GM18511 (cell line): ENCODE measurements at regions not wholly inside any gene's neighbourhood (a gene's known extent, or its start where the extent isn't known, plus 50 kb on each side); places are given as distances from the start of the nearest gene placed in this dataset.

ENCODE experiments used
- ATAC-seq: cut with Tn5 transposase; IDR thresholded peaks from one replicate; pipeline ENCODE4 v1.9.1; 2021; ENCODE audit warnings: mild to moderate bottlenecking, moderate library complexity; ENCODE audit not compliant: unreplicated experiment

- no peak for ATAC-seq
Measured at GRCh38 chr9:99391937-99392594, 170.0 kb downstream of the SEC61B start.

DNA sequence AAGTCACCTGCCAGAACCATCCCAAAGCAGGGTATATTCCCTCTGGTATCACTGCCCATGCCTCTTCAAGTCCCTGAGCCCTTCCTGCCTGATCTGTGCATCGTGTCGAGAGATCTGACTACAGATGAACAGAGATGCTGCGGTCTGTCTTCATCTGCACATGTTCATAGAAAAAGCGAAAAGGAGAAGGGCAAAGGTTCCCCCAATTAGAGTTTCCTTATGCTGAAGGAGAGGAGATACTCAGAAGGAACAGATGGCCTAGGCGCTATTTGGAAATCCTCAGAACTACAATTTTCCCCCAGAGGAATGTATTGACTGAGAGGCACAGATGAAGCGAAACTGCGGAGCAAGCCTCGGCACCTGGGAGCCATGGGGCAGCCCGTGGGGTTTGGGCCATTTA, 170.9 kb downstream of the SEC61B start:
- no peak for ATAC-seq

- ATAC-seq = no peak
Measured at GRCh38 chr9:99393993-99394392, 171.9 kb downstream of the SEC61B start.

DNA sequence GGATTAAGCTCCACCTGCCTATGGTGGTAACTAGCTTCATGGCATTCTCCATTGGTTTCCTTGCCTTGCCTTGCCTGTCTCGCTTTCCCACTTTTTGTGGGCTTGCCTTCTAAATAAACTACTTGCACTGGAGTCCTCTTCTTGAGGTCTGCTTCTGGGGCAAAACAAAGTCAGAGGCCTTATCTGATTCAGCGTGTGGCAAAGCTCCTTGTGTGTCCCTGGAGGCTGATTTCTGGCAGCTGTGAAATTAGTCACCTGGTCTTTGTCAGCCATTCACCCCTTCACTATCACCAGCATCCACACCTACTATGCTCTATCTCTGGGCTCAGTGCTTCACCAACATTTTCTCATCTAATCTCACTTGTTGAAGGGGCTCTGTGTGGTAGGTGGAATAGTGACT, 176.2 kb downstream of the SEC61B start:
- no peak for ATAC-seq

GRCh38 chr9:99399474-99399873, 177.4 kb downstream of the SEC61B start:
- ATAC-seq = no peak

DNA sequence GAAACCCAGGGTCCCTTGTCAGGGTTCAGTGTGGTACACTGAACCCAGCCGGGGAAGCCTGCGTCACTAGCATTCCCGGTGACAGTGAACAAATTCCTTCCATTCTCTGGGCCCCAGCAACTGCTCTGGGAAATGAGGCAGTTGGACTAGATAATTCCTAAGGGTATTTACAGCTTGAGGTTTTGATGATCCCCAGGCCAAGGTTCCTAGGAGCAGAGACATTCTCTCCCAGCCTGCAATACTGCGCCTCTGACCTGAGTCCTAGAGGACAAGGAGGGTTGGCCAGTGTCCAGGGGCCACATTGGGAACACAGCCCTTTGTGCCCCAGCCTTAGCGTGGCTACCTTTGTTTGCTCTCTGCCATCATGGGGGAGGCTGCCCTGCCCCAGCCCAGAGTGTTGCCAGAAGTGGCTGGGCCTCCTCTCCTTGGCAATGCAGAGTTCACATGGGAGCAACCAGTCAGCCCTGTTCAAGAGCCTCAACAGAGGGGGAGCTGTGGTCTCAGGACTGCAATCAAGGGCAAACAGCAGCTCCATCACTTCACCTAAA, 178.2 kb downstream of the SEC61B start:
- no peak for ATAC-seq

DNA sequence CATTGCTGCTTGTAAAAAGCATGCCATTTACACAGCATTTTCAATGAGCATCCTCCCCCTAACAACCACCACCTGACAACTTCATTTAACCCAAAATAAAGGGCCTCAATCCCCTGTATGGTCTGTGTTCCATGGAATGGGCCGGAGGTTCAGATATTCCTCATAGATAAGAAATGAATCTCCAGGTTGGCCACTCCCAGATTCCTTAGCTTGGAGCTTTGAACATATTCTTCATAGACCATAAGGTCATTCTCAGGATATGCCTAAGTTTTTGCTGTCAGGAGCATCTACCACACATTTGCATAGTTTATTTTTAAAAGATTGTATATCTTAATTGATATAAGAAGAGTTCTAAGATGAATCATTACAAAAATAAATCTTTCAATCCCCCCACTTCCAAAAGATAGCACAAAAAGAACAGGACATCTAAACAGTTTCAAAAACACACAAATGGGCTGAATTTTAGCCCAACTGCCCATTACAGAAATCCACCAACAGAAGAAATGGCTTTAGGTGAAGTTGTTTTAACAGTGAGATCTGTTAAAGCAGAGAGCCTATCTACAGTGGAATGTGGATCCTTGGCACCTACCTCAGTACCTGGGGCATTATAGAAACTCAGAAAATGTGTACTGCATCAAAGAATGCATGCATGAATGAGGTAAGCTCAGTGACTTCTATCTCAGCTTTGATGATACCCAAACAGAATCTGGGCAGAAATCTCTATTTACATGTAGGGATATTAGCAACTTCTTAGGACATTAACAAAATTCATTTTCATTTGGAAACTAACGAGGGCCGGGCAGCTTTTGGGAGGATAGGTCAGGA, 179.8 kb downstream of the SEC61B start:
- no peak for ATAC-seq

DNA sequence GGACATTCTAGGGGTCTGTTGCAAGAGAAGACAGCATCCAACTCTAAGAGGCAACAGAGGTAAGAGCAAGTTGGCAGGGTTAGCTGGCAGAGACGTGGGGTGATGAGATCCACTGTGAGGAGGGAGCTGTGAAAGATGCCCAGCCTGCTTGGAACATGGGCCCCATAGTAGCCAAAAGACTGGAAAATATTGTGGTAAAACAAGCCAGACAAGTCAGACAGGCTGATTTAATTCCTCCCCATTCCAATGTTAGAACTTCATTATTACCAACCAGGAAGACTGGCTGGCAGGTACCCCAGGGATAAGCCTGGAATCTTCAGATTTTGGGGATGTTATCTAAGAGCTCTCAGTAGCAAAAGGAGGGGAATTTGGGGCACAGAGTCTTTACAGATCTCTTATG, 181.3 kb downstream of the SEC61B start:
- ATAC-seq = no peak

- ATAC-seq = no peak
Measured at GRCh38 chr9:99405359-99405758, 183.3 kb downstream of the SEC61B start.

DNA sequence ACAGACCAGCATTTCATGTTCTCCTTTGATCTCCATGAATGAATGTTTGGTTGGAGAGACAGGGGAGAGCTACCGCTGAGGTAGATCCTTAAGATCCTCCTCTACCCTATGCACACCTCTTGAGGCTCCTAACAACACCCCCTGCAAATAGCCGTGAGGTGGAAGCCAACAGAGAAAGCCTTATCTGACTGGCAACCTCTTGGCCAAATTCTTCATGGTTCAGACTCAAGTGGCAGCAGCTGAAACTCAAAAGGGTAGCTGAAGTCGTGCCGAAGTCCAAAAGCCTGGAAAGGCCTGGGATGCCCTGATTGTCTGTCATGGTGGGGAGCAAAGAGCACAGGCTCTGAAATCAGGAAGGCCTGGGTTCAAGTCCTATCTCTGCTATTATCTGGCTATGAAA, 184.9 kb downstream of the SEC61B start:
- no peak for ATAC-seq

GRCh38 chr9:99411068-99411467, 189.0 kb downstream of the SEC61B start:
- ATAC-seq = no peak

DNA sequence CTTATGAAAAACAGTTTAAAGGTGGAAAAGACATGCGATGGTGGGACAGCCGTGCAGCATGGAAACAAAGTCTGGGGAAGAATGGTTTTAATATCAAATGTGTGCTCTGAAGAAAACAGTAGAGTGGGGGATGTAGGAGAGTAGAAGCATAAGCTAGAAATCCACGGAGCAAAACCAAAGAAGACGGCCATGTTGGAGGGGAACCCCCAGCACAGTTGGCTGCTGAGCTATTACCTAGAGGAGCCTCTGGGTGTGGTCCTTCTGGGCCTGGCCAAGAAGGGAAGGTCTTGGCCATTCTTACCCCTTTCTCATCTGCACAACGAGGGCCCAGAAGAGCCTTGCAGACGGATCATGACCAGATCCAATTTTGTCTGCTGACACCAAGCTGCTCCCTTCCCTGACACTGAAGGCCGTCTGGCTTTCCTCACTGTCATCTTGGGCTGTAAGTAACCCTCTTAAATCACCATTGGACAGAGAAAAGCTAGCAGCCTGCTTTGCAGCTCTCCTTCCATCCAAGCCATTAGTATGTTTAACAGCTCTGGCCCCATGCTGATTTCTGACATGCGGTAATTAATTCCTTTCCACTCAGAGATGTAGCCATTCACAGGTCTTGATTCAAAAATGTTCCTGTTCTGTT, 189.5 kb downstream of the SEC61B start:
- no peak for ATAC-seq

DNA sequence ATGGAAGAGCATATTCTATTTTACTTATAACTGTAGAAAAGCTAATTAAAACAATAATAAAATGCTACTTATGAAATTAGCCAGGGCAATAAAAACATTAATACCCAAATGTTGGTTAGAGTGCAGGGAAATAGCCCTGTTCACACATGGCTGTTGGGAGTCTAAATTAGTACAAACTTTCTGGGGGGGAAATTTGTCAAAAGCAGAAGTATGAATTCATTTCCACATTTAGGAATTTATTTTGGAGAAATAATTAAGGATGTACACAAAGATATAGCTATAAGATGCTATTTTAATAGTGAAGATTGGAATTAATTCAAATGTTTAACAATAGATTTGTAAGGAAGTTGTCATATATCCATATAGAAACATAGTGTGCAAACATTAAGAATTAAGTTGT, 190.5 kb downstream of the SEC61B start:
- no peak for ATAC-seq

- ATAC-seq = no peak
Measured at GRCh38 chr9:99414321-99414720, 192.2 kb downstream of the SEC61B start.

GRCh38 chr9:99415606-99416005, 193.5 kb downstream of the SEC61B start:
- peak; percentile 16 for ATAC-seq

- ATAC-seq = peak; percentile 72
Measured at GRCh38 chr9:99416007-99416406, 193.9 kb downstream of the SEC61B start.

DNA sequence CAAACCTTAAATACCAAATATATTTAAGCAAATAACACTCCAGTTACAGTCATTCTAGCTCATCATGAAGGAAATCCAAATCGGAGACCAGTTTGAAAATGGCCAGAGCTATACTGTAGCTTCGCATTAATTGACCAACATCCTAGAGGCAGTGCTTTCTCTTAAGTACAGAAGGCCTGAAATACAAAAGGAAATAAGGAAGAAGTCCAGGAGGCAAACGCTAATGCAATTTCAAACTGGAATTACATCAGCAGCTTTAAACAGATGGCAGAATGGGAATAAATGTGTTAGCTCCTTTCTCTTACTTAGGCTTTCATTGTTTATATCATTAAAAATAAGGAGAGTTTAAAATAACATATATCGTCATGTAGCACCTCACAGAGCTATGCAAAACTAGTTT, 197.0 kb downstream of the SEC61B start:
- ATAC-seq = no peak

- ATAC-seq = no peak
Measured at GRCh38 chr9:99421369-99421768, 199.3 kb downstream of the SEC61B start.

DNA sequence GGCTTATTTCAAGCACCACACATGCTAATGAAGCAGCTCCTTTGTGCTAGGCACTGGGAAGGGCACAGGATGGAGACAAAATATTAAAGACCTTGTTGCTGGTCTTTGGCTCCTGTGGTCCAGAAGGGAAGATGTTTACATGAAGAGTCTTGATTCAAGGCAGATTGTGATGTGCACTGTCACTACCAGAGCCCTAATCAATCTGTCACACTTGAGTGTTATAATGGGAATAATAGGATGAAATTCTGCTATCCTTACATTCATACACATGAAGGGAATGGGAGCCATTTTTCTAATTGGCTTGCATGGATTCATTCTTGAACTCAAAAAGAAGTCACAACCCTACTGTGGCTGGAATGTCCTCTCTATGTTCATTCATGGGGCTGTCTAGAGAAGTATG, 203.0 kb downstream of the SEC61B start:
- ATAC-seq = no peak

- ATAC-seq = no peak
Measured at GRCh38 chr9:99425923-99426842, 204.1 kb downstream of the SEC61B start.

DNA sequence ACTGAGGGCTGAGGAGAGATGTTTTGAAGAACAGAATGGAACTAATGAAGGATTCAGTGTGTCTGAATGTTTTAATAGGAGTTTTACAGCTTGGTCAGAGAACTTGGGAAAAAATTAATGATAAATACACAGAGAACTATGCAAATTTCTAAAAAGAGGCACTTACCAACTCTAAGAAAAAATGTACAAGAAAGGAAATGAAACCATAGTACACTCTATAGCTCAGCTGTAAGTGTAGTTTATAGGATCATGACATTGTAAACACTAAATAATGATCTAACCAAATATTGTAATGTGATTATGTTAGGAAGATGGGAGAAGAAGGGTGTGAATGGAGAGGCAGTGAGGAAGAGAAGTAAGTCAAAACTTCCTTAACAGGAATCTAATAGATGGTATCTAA, 205.2 kb downstream of the SEC61B start:
- ATAC-seq = no peak
